ENCODE measurements at regions not wholly inside any gene's neighbourhood (a gene's known extent, or its start where the extent isn't known, plus 50 kb on each side); places are given as distances from the start of the nearest gene placed in this dataset.
A peak's percentile ranks its signal among the peaks of the same experiment; 100 is the strongest.

DNA sequence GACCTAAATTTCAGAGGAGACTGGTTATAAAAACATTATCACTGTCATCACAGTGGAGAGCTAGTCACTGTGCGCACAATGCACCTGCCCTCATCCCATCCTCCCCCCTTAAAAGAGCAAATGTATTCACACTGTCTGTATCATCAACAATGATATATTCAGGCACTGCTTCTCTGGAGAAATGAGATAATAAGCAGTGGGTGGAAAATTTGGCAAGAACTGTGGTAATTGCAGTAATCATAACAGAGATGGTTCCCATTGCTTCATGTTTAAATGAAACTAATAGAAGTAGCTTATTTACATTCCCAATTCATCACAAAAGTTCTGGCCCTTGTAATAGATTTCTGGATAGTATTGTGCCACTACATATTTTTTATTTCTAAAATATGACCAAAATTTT lies 867.4 kb upstream of the ADGRL2 start:
- DNase-seq, result no peak

DNA sequence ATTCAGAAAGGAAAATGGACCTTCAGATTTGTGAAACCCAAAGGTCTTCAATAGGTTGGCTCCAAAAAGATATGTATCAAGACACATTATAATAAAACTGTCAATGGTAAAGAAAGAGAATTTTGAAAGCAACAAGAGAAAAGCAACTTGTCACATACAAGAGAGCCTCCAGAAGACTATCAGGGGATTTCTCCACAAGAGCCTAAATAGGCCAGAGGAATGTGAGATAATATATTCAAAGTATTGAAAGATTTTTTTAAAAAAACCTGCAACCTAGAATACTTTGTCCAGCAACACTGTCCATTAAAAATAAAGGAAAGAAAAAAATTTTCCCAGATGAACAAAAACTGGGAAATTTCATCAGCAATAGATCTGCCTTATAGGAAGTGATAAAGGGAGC lies 869.6 kb upstream of the ADGRL2 start:
- no peak for DNase-seq

DNA sequence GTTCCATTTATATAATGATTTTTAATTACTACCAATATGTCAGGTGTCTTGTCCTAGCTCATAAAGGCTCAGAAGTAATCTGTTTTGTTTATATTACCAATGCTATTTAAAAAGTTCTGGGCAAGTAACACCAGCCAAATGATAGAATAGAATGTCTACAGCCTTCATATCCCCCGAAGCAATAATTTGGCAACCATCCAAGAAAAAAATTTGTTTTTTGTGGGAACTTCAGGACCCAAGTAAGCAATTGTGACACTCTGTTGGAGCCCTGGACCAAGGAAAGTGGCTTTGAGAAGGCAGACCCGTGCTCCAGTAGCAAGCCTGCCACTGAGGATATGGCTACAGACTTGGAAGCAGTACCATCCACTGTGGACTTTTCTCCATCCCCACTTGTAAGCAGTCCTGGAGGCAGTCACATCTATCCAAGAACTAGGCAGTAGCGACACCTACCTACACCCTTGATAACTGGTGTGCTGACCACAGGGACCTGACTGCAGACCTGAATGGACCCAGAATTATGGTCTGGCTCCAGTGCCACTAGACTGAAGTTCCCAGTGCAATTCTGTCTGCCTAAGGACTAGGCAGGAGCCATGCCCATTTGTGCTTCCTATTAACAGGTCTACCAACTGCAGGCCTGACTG lies 870.7 kb upstream of the ADGRL2 start:
- no peak for DNase-seq

DNA sequence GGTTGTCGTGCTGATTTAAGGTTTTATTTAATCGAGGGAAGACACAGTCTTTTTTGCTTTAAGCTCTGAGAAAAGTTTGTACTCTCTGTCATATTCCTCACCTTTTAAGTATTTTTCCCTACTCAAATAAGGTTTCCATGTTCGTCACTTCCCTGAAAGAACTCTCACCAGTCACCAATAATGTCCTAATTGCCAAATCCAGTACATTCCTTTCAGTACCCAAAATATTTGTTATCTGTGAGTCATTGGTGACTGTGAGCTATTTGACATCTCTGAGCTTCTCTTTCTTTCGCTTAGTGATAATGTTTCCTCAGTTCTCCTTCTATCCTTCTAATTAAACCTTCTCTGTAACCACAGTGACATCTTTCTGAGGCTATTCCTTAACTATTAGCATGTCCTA lies 874.2 kb upstream of the ADGRL2 start:
- no peak for DNase-seq

DNA sequence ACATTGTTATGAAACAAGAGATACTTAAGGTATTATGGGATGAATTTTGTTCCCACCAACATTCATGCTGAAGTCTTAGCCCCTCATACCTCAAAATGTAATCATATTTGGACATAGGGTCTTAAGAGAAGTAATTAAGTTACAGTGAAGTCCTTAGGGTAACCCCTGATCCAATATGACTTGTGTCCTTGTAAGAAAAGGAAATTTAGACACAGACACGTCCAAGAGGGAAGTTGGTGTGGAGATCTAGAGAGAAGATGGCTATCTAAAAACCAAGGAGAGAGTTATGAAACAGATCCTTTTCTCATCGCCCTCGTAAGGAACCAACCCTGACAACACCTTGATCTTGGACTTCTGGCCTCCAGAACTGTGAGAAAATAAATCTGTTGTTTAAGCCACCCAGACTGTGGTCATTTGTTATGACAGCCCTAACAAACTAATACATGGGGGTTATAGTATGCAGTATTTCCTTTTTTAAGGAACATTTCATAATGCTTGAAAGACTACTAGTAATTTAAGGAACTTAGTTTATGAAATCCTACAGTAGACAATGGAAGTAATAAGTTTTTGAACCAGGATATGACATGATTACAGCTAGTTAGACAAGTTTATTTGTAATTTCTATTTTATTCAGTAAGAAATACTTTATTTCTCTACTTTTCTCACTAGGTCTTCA lies 875.5 kb upstream of the ADGRL2 start:
- no peak for DNase-seq

DNA sequence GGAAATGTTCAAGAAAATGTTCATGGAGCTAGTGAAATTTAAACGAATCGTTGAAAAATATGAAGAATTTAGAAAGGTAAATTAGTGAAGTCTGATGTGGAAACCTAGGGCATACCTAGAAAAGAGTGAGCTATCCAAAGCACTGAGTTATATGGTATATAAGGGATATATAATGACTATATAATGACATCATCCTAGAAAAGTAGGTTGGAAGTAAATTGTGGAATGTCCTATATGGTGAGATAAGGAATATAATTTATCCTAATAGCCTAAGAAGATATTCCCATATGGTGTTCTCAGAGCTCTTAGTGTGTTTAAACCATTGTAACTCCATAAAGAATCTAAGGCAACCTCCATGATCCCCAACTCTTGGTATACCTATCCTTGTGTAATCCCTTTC lies 876.4 kb upstream of the ADGRL2 start:
- DNase-seq, result no peak

DNA sequence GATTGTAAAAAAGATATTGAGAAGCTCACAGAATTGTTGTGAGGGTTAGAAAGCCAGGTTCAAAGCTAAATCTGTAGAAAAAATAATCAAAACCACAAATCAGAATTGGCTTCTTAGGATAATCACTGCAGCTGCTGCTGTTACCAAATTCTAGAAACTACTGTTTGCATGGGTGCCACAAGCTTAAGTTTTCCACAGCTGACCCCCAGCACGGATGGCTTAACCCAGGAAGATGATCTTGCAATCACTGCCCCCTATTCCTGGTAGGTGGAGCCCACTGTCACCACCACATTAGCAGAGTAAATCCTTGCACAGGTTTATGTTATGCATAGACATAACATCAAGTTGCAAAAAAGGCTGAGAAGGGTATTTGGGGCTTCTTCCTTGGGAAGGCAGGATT lies 877.8 kb upstream of the ADGRL2 start:
- no peak for DNase-seq

DNA sequence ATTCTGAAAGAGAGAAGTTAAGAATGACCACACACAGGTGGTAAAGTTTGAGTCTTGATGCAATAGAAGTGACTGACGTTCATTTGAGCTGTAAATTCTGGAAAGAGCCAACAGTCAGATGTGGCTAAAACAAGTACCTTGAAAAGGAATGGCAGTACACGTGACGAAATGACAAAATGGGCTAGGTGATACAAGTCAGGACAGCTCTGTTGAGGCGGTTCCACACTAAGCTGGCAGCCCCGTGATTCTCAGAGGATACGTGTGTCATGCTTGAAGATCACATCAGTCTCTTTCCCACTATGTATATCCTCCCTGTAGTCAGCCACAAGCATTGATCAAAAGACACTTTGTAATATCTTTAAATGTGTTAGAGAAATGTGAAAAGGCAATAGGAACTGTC lies 881.3 kb upstream of the ADGRL2 start:
- DNase-seq, result no peak

DNA sequence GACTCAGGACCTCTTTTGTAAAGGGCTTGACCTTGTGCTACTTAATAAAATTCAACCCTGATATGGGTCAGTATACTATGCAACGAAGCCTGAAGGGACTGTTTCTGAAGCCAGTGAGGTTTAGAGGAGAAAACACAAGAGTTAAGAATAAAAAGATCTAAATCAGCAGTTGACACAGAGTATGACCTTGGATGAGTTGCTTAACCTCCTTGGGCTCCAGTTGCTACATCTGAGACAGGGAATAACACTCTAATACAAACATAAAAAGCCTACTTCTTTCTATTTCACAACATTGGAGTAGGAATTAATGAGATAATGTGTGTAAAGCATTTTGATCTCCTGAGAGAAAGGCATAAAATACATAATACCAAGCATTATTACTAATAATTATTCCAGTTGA lies 882.4 kb upstream of the ADGRL2 start:
- DNase-seq, result no peak

DNA sequence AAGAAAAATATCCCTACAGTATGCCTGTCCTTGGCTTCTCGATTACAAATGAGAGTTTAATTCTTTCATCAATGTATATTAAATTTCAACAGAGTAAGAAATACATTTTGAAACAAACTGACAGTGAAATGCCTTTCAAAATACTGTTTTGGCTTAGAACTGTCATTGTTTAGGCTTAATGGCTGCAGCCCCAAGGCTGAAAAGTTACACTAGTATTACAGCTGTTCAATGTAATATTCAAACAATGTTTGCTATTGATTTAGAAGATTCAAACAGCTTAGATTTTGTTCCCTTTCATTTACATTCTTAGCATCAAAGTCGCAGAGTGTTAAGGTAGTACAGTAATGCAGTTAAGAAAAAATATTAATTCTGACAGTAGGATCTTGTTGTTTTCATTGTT lies 882.9 kb upstream of the ADGRL2 start:
- DNase-seq, result no peak

DNA sequence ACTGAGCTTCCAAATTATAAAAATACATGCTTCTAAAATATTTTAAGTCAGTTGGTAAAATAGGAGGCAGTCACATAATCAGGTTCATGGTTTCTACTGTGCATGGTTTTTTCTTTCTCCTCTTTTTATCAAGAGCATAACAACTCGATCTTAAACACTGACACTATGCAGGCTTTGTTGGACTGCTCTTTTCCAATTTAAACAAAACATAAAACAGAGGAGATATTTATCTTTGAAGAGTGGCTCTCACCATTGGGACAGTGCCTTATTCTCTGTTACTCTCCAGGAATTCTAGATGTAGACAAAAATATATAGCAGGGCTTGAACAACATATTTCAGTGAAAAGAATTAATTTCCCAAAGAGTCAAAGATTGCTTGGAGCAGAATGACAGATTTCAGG lies 883.5 kb upstream of the ADGRL2 start:
- DNase-seq, result no peak

DNA sequence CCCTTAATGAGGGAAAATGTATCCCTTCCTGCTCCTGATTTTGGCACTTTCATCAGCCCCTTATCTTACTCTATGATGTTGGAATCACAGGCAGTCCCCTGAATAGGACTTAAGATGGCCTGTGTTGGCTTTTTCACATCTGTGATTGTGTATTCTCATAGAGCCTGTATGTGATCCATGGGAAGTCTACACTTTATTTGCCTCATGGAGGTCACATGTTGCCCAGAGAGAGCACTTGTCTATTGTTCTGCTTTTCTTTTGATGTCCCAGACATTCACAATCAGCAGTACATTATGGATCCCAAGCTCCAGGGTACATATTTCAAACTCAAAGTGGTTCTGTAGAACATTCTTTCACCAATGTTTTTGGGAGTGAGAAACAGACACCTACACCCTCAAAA lies 885.2 kb upstream of the ADGRL2 start:
- DNase-seq, result no peak

DNA sequence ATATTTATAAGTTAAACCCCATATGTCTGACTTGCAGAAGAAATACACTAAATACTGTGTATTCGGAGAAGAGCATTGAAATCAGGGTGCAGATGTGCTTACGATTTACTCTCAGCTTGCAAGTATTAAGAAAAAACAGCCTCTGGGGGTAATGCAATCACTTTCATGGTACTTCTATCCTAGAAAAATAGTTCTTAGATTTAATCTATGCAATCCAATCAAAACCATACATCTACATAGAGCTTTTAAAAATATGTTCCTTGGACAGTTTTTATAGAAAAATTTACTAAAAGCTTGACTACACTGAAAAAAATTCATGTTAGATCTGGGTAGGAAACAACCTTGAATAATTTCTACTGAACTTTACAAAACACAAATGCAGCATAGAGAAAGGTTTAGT lies 890.3 kb upstream of the ADGRL2 start:
- DNase-seq, result no peak

DNA sequence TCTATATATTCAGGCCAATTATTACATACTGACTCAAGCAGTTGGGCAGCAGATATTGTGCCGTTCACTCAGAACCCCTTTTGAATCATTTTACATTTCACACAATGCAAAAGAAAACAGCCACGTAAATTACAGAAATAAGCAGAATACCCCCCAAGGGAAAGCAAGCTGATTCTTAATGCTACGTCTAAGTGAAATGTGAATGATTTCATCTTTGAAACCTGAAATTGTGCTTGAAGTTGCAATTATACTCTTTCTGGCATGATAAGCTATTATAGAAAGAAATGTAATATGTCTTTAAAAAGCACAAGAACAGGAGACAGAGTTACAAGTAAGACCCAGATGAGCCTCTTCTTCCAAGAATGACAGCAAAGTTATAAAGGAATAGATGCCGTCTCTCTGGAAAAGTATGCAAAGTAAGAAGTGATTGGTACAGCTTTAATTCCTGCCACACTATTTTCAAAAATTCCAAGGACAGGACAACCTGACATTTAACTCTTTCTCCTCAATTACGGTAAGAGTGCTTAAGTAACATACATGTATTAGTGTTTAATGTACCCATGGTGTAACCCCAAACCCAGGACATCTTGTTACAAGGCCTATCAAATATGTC lies 891.5 kb upstream of the ADGRL2 start:
- DNase-seq, result no peak

DNA sequence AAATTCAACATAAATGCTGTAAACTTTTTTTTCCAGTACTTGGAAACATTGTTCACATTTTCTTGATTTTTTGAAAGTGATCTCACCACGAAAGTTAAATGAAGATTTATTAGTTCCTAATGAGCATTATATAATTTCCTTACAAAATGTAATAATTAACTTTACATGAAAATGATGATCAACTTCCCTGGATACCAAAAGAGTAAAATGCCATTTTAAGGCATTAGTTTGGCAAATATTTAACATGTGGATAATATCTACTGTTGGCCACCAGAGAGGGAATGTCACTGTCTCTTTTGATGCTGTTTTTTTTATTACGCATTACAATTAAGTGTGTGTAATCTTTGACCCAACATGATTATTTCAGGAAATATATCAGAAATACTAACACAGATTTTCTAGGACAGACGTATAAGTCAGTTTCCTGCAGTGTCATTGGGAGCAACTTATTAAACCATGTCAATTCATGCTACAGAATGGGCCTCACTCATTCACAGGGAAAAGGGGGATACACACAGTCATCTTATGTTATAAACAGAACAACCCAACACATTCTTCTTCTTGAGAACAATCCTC lies 903.9 kb upstream of the ADGRL2 start:
- no peak for DNase-seq

DNA sequence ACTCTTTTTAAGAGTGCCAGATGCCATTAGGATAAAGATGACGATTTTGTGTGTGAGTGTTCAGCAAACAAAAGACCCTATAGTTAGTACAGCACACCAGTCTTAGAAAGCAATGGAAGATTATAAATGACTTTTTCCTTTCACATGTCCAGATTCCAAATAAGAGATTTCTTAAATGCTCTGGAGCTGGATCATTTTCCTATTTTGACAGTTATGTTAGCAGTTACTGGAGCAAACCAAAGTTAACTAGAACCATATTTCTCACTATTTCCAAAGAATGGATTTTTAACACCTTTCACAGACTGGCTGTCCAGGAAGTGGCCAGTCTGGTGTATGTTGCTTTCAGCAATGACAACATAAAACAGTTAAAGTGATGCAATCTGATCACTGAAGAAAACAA lies 905.8 kb upstream of the ADGRL2 start:
- no peak for DNase-seq

DNA sequence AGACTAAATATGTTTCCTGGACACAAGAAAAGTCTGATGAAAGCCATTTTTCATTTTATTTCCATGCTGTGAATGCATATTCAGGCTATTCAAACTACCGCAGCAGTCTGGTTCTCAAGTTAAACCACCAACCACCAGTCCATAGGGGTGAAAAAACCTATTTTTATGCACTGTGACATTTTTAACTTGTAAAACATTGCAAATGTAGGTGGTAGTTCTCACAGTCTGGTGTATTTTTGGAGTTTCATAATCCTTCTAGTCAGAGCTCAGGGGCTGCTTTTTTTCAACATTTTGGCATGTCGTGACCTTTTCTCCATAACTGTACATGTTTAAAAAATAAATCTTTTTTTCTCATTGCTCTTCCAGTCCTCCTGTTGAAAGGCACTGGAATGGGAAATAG lies 907.6 kb upstream of the ADGRL2 start:
- no peak for DNase-seq

DNA sequence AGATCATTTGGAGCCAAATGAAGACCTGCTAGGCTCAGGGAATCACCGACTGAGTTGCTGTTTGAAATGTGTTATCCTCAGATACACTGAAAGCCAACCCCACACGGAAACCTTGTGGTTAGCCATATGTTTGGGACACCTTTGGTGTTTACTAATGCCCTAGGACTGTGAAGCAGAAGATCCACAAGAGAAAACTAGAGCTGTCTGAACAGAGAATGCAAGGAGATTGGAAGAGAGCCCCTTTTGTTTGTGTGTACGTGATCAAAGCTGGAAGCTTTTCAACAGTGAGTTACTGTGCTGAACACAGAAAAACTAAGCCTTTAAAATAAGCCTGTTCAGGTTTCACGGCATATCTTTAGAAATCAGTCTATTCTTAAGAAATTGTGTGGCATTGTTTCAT lies 908.2 kb upstream of the ADGRL2 start:
- peak; percentile 27 for DNase-seq

DNA sequence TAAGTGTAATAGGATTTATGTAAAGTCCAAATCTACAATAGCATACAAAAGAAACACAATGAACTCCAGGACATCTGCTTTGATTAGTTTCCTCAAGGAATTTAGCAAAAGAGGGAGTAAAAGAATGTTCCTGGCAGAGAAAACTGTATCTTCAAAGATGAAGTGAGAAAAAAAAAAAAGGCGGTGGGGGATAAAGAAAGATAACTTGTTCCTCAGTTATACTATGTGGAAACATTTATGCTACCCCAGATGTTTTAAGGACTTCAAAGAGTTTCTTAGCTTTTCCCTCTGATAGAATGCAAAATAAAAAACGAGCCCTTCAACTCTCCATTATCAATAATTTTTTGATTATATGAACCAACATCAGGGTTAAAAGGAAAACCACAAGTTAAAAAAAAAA lies 908.9 kb upstream of the ADGRL2 start:
- no peak for DNase-seq

DNA sequence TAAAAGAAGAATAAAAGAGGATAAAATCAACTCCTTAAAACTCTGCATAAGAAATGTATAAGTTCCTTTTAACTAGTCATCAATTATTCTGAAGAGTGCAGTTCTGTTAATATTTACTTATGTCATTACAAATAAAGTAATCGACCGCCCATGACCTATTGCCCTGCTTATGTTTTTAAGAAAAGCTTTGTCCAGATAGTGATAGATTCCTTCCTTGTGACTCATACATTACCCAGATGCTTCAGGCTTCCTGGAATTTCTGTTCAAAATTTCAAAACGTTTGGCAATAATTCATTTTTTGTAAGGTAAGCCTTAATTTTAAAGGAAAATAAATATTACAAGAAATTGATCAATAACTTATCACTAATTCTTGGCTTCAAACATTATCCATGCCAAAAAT lies 918.2 kb upstream of the ADGRL2 start:
- no peak for DNase-seq

DNA sequence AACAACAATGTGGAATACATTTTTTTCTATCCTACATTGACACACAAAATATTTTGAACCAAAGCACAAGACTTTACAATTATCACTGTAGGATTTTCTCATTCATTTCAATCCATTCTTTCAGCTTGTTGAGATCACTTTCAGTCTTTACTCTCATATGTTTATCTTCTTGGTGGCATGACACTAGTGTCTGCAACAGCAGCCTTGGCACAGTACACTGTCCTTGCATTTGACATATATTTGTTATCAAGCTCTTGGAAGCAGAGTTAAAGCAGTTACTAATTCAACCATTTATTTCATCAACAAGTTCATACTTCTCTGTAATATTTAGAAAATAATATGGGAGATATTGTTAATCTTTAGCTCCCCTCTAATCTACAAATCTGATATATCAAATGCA lies 922.4 kb upstream of the ADGRL2 start:
- no peak for DNase-seq

DNA sequence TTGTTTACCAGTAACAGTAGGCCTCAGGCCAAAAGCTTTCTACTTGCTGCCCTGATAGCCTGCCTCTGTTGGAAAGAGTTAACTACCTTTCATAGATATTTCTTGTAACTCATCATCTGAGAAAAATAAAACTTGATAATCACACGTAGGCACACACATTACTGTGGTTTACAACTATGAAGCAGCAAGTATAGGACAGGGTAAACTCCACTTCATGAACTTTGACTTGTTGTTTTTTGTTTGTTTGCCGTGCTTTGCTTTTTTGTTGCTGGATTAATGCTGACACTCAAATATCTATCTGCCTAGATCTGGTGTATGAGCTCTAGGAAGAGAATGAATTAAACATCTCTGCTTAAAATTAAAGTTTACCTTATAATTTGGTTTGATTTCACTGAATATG lies 924.7 kb upstream of the ADGRL2 start:
- no peak for DNase-seq

DNA sequence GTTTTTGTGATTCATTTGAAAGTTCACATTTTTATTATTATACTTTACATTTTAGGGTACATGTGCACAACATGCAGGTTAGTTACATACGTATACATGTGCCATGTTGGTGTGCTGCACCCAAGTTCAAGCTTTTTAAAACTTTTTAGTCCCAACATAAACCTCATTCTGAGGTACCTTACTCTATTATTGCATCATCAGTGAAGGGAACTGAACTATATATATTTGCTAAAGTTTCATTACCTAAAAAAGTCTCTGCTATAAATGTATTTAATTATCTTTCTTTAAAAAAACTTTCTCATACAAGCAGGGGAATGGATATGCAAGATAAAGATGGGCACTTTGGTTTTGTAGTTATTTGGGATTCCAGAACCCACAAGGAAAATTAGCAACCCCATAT lies 931.4 kb upstream of the ADGRL2 start:
- no peak for DNase-seq

DNA sequence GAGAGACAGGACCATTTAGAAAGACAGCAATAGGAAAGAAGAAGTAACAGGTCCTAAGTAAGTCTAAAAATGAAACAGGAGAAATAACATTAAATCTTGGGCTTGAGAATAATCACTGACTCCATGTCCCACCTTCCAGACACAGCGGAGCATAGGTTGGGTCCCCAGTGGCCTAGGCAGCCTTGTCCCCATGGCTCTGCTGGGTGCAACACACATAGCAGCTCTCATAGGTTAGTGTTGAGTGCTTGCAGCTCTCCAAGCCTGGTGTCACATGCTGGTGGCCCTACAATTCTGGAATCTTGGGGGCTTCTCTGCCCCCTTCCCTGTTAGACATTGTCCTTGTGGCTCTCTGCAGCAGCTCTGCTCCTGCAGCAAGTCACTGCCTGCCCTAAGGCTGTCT lies 952.8 kb upstream of the ADGRL2 start:
- DNase-seq, result no peak

DNA sequence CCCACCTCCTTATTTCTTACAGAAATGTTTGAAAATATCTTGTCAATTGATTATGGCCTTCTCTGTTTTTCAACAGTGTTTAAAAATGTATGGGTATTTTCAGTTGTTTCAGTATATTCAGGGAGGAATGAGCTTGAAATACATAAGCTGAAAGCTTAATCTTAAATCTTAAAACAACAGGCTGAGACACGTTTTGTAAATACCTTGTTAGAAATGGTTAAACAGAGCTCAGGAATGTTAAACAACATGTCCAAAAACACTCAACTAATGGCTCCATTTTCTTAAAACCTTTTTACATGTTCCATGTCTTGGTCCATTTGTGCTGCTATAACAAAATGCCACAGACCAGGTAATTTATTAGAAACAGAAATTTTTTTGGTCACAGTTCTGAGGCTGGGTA lies 953.8 kb upstream of the ADGRL2 start:
- no peak for DNase-seq

Data from retina (tissue), 1 donor.